HUES48 (cell line): ENCODE measurements at regions not wholly inside any gene's neighbourhood (a gene's known extent, or its start where the extent isn't known, plus 50 kb on each side); places are given as distances from the start of the nearest gene placed in this dataset.
A peak's percentile ranks its signal among the peaks of the same experiment; 100 is the strongest.
"Not testable (repeated sequence)": the region's sequence is repeated elsewhere in the genome, so short reads cannot be mapped to it uniquely, and the experiment has no call there.

Source experiments
- H3K27ac ChIP-seq: one replicate; pipeline ENCODE4 v1.7.0; 2013; ENCODE audit warnings: low read depth, low read length, inconsistent platforms
- H3K27me3 ChIP-seq: 2 replicates; pipeline ENCODE4 v1.6.1; 2013; ENCODE audit warnings: mild to moderate bottlenecking, low read length; ENCODE audit not compliant: control insufficient read depth, insufficient read depth
- H3K36me3 ChIP-seq: 2 replicates; pipeline ENCODE4 v1.6.1; 2013; ENCODE audit warnings: low read length; ENCODE audit not compliant: control insufficient read depth, insufficient read depth
- H3K4me1 ChIP-seq: 2 replicates; pipeline ENCODE4 v1.6.1; 2013; ENCODE audit warnings: mild to moderate bottlenecking, low read length; ENCODE audit not compliant: control insufficient read depth, insufficient read depth
- H3K4me3 ChIP-seq: 2 replicates; pipeline ENCODE4 v1.5.1; 2013; ENCODE audit warnings: mild to moderate bottlenecking, low read depth, low read length
- H3K9ac ChIP-seq: 2 replicates; pipeline ENCODE4 v1.6.1; 2013; ENCODE audit warnings: mild to moderate bottlenecking, low read depth, low read length, moderate library complexity
- H3K9me3 ChIP-seq: 2 replicates; pipeline ENCODE4 v1.6.1; 2013; ENCODE audit warnings: low read length; ENCODE audit not compliant: control insufficient read depth, insufficient read depth

- Histone ChIP-seq H3K4me3 (no peak overlapping the region), H3K27me3 (no peaks in the 10 kb centered on the region), H3K9ac (no peak overlapping the region), H3K27ac (no peak overlapping the region), H3K36me3 (no peaks in the 10 kb centered on the region), H3K9me3 (no peaks in the 10 kb centered on the region), H3K4me1 (peaks cover 21% of the 10 kb centered on the region)
Measured at GRCh38 chr12:32010631-32011336, 51.6 kb downstream of the RESF1 start.

- Histone ChIP-seq H3K4me1 (peaks cover 21% of the 10 kb centered on the region), H3K9me3 (no peaks in the 10 kb centered on the region), H3K27ac (no peak overlapping the region), H3K4me3 (no peak overlapping the region), H3K36me3 (no peaks in the 10 kb centered on the region), H3K9ac (no peak overlapping the region), H3K27me3 (no peaks in the 10 kb centered on the region)
Measured at GRCh38 chr12:32012249-32012785, 53.1 kb downstream of the RESF1 start.

- no peak overlapping the region for H3K9ac ChIP-seq
- H3K4me1 ChIP-seq = peaks cover 21% of the 10 kb centered on the region
- H3K4me3 ChIP-seq = no peak overlapping the region
- no peak overlapping the region for H3K27ac ChIP-seq
- no peaks in the 10 kb centered on the region for H3K36me3 ChIP-seq
- no peaks in the 10 kb centered on the region for H3K27me3 ChIP-seq
- H3K9me3 ChIP-seq = no peaks in the 10 kb centered on the region
Measured at GRCh38 chr12:32015036-32015435, 55.8 kb downstream of the RESF1 start.

GRCh38 chr12:32016680-32017482, 57.7 kb downstream of the RESF1 start:
- no peaks in the 10 kb centered on the region; the same call in 1 of the 2 replicates for H3K9me3 ChIP-seq
- H3K4me1 ChIP-seq = peaks cover 16% of the 10 kb centered on the region
- H3K4me3 ChIP-seq = no peak overlapping the region
- H3K9ac ChIP-seq = no peak overlapping the region
- no peaks in the 10 kb centered on the region for H3K36me3 ChIP-seq
- H3K27me3 ChIP-seq = no peaks in the 10 kb centered on the region
- peak overlapping the region; percentile 69 for H3K27ac ChIP-seq

- H3K27ac ChIP-seq = no peak overlapping the region
- H3K9ac ChIP-seq = no peak overlapping the region
- no peak overlapping the region for H3K4me3 ChIP-seq
- H3K4me1 ChIP-seq = peaks cover 16% of the 10 kb centered on the region
- no peaks in the 10 kb centered on the region for H3K27me3 ChIP-seq
- H3K9me3 ChIP-seq = no peaks in the 10 kb centered on the region; the same call in 1 of the 2 replicates
- H3K36me3 ChIP-seq = no peaks in the 10 kb centered on the region
Measured at GRCh38 chr12:32021346-32021773, 62.1 kb downstream of the RESF1 start.

GRCh38 chr12:32022387-32022786, 63.2 kb downstream of the RESF1 start:
- H3K27me3 ChIP-seq, H3K9me3 ChIP-seq, H3K9ac ChIP-seq, H3K36me3 ChIP-seq: not testable (repeated sequence)
- Histone ChIP-seq H3K27ac (peak overlapping the region; percentile 64), H3K4me3 (peak overlapping the region; percentile 6; the same call in 1 of the 2 replicates), H3K4me1 (peaks cover 24% of the 10 kb centered on the region)

- H3K9me3 ChIP-seq, H3K27ac ChIP-seq, H3K4me3 ChIP-seq, H3K36me3 ChIP-seq, H3K27me3 ChIP-seq, H3K9ac ChIP-seq: not testable (repeated sequence)
- H3K4me1 ChIP-seq = peaks cover 33% of the 10 kb centered on the region
Measured at GRCh38 chr12:32023861-32024260, 64.6 kb downstream of the RESF1 start.

- Histone ChIP-seq H3K9me3 (no peaks in the 10 kb centered on the region; the same call in 1 of the 2 replicates), H3K36me3 (no peaks in the 10 kb centered on the region), H3K4me1 (peaks cover 33% of the 10 kb centered on the region), H3K27me3 (no peaks in the 10 kb centered on the region), H3K27ac (no peak overlapping the region), H3K9ac (no peak overlapping the region), H3K4me3 (no peak overlapping the region)
Measured at GRCh38 chr12:32024884-32025592, 65.8 kb downstream of the RESF1 start.

GRCh38 chr12:32025906-32026305, 66.7 kb downstream of the RESF1 start:
- Histone ChIP-seq H3K9ac (no peak overlapping the region), H3K27me3 (no peaks in the 10 kb centered on the region), H3K9me3 (no peaks in the 10 kb centered on the region; the same call in 1 of the 2 replicates), H3K4me3 (no peak overlapping the region), H3K4me1 (peaks cover 32% of the 10 kb centered on the region), H3K36me3 (no peaks in the 10 kb centered on the region), H3K27ac (no peak overlapping the region)

GRCh38 chr12:32027684-32028365, 68.6 kb downstream of the RESF1 start:
- H3K4me3 ChIP-seq = no peak overlapping the region
- no peaks in the 10 kb centered on the region for H3K9me3 ChIP-seq
- no peaks in the 10 kb centered on the region for H3K27me3 ChIP-seq
- H3K4me1 ChIP-seq = peaks cover 45% of the 10 kb centered on the region
- no peak overlapping the region for H3K9ac ChIP-seq
- H3K36me3 ChIP-seq = no peaks in the 10 kb centered on the region
- H3K27ac ChIP-seq = no peak overlapping the region
